ENCODE measurements at regions not wholly inside any gene's neighbourhood (a gene's known extent, or its start where the extent isn't known, plus 50 kb on each side); places are given as distances from the start of the nearest gene placed in this dataset.

DNA sequence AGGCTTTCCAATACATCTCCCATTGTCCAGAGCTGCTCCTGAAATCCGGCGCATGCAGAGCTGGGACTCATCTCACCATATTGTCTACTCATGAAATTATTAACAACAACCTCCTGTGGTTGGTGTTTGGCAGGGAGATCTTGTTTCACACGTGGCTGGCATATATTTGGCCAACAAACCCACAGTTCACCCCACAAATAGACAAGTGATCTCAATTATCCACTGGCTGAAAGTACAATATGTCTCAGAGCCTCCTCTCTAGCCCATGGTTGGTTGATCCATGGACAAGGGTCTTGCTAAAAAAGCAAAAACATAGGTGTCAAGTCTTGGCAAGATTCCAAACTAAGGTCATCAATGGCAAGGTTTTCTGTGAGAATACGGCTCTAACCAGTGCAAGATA is 386.9 kb downstream of the ETS1 start:
- intact Hi-C loops (cut with DNase I): no loop called here
- 96% methylated on average over 4 of the region's 4 CpGs for WGBS

DNA sequence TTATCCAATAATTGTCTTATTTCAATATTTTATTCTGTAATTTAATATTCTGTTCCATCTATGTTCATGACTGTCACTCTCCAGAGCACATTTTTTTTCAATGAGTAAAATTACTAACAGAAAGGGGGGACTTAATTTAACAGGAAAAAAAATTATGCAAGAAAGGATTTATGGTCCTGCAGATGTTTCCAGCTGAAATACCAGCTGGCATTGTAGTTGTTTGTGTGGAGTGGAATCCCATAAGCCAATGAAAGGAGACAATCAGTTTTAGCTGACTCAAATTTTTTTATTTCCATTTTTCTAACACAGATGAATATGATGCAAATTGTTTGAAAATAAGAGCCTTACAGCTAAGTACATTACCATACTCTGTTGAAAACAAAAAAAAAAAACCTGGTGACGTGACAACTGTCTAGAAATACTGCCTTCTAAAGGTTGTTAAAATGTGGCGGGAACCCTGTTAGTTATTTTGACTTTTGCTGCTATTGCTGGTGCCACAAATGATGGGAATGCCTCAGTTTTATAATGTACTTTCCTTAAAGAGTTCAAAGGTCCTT is 389.1 kb downstream of the ETS1 start:
- Histone ChIP-seq H3K36me3 (no peaks in the 10 kb centered on the region), H3K9me3 (no peaks in the 10 kb centered on the region), H3K27ac (replicated peaks in 1 of 4) (no peak overlapping the region), H3K27me3 (no peaks in the 10 kb centered on the region), H3K4me3 (no peak overlapping the region), H3K4me1 (no peaks in the 10 kb centered on the region)
- WGBS: 86% methylated on average over 2 of the region's 2 CpGs
- DNase-seq (ENCODE audit: extremely low spot score): no peak
- intact Hi-C loops (cut with DNase I): no loop called here
- TF ChIP-seq EP300 (IDR thresholded peaks at IDR 0.05) (no peak), POLR2AphosphoS5 (IDR thresholded peaks at IDR 0.05) (no peak), POLR2A (IDR thresholded peaks at IDR 0.05; ENCODE audit: low read depth) (no peak)
- TF ChIP-seq, protein P1, sequence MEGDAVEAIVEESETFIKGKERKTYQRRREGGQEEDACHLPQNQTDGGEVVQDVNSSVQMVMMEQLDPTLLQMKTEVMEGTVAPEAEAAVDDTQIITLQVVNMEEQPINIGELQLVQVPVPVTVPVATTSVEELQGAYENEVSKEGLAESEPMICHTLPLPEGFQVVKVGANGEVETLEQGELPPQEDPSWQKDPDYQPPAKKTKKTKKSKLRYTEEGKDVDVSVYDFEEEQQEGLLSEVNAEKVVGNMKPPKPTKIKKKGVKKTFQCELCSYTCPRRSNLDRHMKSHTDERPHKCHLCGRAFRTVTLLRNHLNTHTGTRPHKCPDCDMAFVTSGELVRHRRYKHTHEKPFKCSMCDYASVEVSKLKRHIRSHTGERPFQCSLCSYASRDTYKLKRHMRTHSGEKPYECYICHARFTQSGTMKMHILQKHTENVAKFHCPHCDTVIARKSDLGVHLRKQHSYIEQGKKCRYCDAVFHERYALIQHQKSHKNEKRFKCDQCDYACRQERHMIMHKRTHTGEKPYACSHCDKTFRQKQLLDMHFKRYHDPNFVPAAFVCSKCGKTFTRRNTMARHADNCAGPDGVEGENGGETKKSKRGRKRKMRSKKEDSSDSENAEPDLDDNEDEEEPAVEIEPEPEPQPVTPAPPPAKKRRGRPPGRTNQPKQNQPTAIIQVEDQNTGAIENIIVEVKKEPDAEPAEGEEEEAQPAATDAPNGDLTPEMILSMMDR (IDR thresholded peaks at IDR 0.05): no peak

More for the DNA sequence above, 386.9 kb downstream of the ETS1 start:
- Histone ChIP-seq H3K27ac (replicated peaks in 1 of 4) (no peak overlapping the region), H3K4me3 (no peak overlapping the region), H3K27me3 (no peaks in the 10 kb centered on the region), H3K9me3 (no peaks in the 10 kb centered on the region), H3K4me1 (no peaks in the 10 kb centered on the region), H3K36me3 (no peaks in the 10 kb centered on the region)
- TF ChIP-seq EP300 (IDR thresholded peaks at IDR 0.05) (no peak), POLR2A (IDR thresholded peaks at IDR 0.05; ENCODE audit: low read depth) (no peak), POLR2AphosphoS5 (IDR thresholded peaks at IDR 0.05) (no peak)
- TF ChIP-seq, protein P1 (IDR thresholded peaks at IDR 0.05): no peak
- no peak for DNase-seq (ENCODE audit: extremely low spot score)

DNA sequence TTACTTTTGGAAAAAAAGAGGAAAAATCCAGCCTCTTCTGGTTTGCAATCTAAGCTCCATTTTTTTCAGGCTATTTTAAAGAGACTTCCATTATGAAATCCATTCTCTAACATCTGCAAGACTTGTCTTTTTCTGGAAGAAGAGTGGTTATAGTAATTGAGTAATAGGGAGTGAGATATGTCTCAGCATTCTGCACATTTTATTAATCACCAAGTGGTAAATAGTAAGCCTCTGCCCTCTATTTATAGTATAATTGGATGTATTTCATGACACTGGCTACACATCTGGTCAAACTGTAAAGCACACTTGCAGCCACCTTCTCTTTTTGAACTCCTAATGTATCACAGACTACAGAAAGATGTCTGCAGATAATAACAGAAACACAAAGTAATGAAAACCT is 391.1 kb downstream of the ETS1 start:
- no peaks in the 10 kb centered on the region for H3K36me3 ChIP-seq
- H3K27me3 ChIP-seq: no peaks in the 10 kb centered on the region
- H3K9me3 ChIP-seq: no peaks in the 10 kb centered on the region
- TF ChIP-seq POLR2A (IDR thresholded peaks at IDR 0.05; ENCODE audit: low read depth) (no peak), POLR2AphosphoS5 (IDR thresholded peaks at IDR 0.05) (no peak)
- TF ChIP-seq, protein P1 (IDR thresholded peaks at IDR 0.05): no peak
- no peak for DNase-seq (ENCODE audit: extremely low spot score)
- no peak overlapping the region for H3K4me3 ChIP-seq
- no peak overlapping the region for H3K27ac ChIP-seq (replicated peaks in 1 of 4)
- intact Hi-C loops (cut with DNase I): no loop called here
- H3K4me1 ChIP-seq: no peaks in the 10 kb centered on the region

DNA sequence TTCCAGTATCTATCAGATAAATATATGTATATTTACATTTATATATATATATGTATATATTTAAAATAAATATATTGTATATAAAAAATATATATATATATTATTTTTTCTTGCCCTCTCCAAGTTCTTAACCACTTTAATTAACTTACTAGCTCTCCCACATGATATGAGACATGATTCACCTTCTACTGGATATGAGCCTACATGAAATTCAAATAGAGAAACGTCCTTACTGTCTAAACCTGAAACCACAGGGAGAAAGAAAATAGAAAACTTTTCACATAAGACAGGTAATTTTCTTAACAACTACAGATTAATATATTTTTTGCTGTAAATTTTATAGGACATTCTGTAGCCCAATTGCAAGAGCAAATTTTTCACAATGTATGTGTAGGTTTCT is 391.6 kb downstream of the ETS1 start:
- H3K4me3 ChIP-seq: no peak overlapping the region
- DNase-seq (ENCODE audit: extremely low spot score): no peak
- 78% methylated on average over 1 of the region's 1 CpG for WGBS
- H3K4me1 ChIP-seq: no peaks in the 10 kb centered on the region
- H3K27ac ChIP-seq (replicated peaks in 1 of 4): no peak overlapping the region
- intact Hi-C loops (cut with DNase I): no loop called here
- H3K9me3 ChIP-seq: no peaks in the 10 kb centered on the region
- no peaks in the 10 kb centered on the region for H3K27me3 ChIP-seq
- H3K36me3 ChIP-seq: no peaks in the 10 kb centered on the region
- TF ChIP-seq EP300 (IDR thresholded peaks at IDR 0.05) (no peak), POLR2A (IDR thresholded peaks at IDR 0.05; ENCODE audit: low read depth) (no peak), POLR2AphosphoS5 (IDR thresholded peaks at IDR 0.05) (no peak)
- TF ChIP-seq, protein P1 (IDR thresholded peaks at IDR 0.05): no peak

DNA sequence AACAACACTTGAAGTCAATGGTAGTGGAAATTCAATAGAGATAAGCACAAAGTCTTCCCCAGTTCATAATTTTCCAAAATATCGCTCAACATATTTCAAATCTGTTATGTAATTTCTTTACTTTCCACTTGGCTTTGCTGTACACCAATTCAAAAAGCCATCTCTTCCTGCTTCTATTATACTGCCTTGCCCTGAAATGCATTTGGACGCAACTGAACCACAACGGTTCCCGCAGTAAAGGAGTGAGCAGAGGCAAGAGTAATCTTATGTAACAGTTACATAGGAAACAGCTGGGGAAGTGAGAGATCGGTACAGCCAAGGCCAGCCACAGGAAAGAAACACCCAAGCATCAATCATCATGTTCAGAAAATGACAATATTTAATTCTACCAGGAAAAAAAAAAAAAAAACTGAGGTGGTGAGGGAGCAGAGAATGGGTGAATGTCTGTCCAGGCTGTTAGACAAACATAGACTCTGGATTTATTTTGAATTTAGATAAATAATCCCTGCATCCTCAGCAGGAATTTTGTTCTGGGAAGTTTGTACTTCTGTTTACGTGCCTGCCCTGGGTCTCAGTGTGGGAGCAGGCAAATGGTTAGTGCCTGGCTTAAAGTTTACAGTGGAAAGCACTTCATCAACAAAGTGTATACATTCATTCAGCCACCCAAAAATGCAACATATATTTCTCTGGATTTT is 392.2 kb downstream of the ETS1 start:
- no peaks in the 10 kb centered on the region for H3K9me3 ChIP-seq
- H3K36me3 ChIP-seq: no peaks in the 10 kb centered on the region
- no peak overlapping the region for H3K4me3 ChIP-seq
- TF ChIP-seq, protein P1 (IDR thresholded peaks at IDR 0.05): no peak
- TF ChIP-seq EP300 (IDR thresholded peaks at IDR 0.05) (no peak), POLR2AphosphoS5 (IDR thresholded peaks at IDR 0.05) (no peak), POLR2A (IDR thresholded peaks at IDR 0.05; ENCODE audit: low read depth) (no peak)
- H3K27ac ChIP-seq (replicated peaks in 1 of 4): no peak overlapping the region
- WGBS: 53% methylated on average over 6 of the region's 6 CpGs
- intact Hi-C loops (cut with DNase I): no loop called here
- H3K27me3 ChIP-seq: no peaks in the 10 kb centered on the region
- DNase-seq (ENCODE audit: extremely low spot score): no peak
- no peaks in the 10 kb centered on the region for H3K4me1 ChIP-seq
